ENCODE measurements at regions not wholly inside any gene's neighbourhood (a gene's known extent, or its start where the extent isn't known, plus 50 kb on each side); places are given as distances from the start of the nearest gene placed in this dataset.

DNA sequence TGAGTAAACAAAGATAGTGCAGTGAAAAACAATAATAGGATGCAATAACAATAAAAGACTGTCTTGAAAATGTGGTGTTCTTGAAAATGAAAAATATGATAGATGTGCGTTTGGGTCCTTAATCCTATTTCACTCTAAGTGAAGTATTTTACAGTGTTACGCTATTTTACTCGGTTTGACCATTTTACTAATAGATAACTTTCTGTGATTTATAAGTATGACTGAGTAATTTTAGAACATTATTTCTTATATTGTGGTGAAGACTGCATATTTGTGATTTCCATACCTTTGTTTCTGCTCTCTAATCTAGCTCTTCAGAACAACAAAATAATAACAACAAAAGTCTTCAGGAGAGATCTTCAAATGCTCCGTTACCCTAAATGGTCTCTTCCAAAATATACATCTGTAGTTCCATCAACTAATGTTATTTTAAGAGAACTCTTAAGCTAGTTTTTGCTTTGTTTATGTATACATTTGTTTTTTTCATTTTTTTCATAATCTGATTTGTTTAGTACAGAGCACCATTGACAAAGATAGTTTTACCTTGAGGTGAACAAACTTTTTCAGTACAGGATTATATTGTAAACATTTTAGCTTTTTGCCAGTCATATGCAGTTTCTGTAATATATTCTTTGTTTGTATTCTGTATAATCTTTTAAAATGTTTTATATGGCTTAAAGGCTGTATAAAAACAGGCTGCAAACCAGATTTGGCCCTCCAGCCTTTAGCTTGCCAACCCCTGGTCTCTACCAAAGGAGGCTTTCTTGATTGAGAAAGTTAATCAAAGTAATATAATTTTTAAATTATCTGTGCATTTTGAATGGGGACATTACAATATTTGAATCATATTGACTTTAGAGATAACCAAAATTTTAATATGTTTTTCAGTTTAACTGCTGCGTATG lies 1572.7 kb upstream of the PRR20A start:
- peaks cover 12 to 16% of the 10 kb centered on the region in 2 donors for H3K9me3 Mint-ChIP-seq
- Histone ChIP-seq H3K27ac (ENCODE audit: low read length) (no peak overlapping the region), H3K27me3 (ENCODE audit: control insufficient read depth, insufficient read depth, low read length) (no peaks in the 10 kb centered on the region), H3K4me3 (ENCODE audit: low read length) (no peak overlapping the region), H3K4me1 (ENCODE audit: control insufficient read depth, insufficient read depth, low read length) (no peaks in the 10 kb centered on the region), H3K9me3 (ENCODE audit: control insufficient read depth, insufficient read depth, low read length) (peaks cover 6% of the 10 kb centered on the region), H3K36me3 (ENCODE audit: control insufficient read depth, insufficient read depth, low read length) (no peaks in the 10 kb centered on the region)
- no peaks in the 10 kb centered on the region for H3K4me1 Mint-ChIP-seq
- H3K27me3 Mint-ChIP-seq (ENCODE audit: low read depth in 2 of 2) = no peaks in the 10 kb centered on the region
- ATAC-seq (no peak), DNase-seq (no peak)
- H3K36me3 Mint-ChIP-seq = no peaks in the 10 kb centered on the region
- no peak overlapping the region for H3K27ac Mint-ChIP-seq
- WGBS (ENCODE audit: insufficient coverage) = no CpG with 5 or more reads among the region's 5 CpGs
- intact Hi-C loops (cut with micrococcal nuclease) = no loop called here
- no peak overlapping the region for H3K4me3 Mint-ChIP-seq
- TF ChIP-seq, protein P1, sequence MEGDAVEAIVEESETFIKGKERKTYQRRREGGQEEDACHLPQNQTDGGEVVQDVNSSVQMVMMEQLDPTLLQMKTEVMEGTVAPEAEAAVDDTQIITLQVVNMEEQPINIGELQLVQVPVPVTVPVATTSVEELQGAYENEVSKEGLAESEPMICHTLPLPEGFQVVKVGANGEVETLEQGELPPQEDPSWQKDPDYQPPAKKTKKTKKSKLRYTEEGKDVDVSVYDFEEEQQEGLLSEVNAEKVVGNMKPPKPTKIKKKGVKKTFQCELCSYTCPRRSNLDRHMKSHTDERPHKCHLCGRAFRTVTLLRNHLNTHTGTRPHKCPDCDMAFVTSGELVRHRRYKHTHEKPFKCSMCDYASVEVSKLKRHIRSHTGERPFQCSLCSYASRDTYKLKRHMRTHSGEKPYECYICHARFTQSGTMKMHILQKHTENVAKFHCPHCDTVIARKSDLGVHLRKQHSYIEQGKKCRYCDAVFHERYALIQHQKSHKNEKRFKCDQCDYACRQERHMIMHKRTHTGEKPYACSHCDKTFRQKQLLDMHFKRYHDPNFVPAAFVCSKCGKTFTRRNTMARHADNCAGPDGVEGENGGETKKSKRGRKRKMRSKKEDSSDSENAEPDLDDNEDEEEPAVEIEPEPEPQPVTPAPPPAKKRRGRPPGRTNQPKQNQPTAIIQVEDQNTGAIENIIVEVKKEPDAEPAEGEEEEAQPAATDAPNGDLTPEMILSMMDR (IDR thresholded peaks at IDR 0.05) = no peak

DNA sequence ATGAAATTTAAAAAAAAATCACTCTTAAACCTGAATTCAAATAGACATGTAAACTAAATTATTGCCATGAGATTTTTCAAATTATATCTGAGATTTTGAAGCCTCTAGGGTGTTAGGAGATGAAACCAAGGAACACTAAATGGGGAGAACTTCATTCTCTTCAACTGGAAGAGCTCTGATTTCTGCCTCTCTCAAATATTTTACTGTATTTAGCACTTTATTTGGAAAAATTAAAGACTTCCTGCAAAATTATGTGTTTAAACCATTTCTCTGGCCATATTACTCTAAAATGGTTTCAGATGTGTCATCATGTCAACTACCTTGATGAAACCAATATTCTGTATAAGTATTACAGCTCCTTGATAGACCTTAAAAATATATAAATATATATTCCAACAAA lies 1571.6 kb upstream of the PRR20A start:
- TF ChIP-seq, protein P1 (IDR thresholded peaks at IDR 0.05) = no peak
- no peaks in the 10 kb centered on the region for H3K4me1 Mint-ChIP-seq
- peaks cover 12 to 16% of the 10 kb centered on the region in 2 donors for H3K9me3 Mint-ChIP-seq
- H3K36me3 Mint-ChIP-seq = no peaks in the 10 kb centered on the region
- no peak for ATAC-seq
- no peak overlapping the region for H3K27ac Mint-ChIP-seq
- no peak overlapping the region for H3K27ac ChIP-seq (ENCODE audit: low read length)
- no peaks in the 10 kb centered on the region for H3K27me3 Mint-ChIP-seq (ENCODE audit: low read depth in 2 of 2)
- no peaks in the 10 kb centered on the region for H3K36me3 ChIP-seq (ENCODE audit: control insufficient read depth, insufficient read depth, low read length)
- no peak overlapping the region for H3K4me3 ChIP-seq (ENCODE audit: low read length)
- DNase-seq = no peak
- no peaks in the 10 kb centered on the region for H3K4me1 ChIP-seq (ENCODE audit: control insufficient read depth, insufficient read depth, low read length)
- intact Hi-C loops (cut with micrococcal nuclease) = no loop called here
- no peaks in the 10 kb centered on the region for H3K27me3 ChIP-seq (ENCODE audit: control insufficient read depth, insufficient read depth, low read length)
- peaks cover 3% of the 10 kb centered on the region for H3K9me3 ChIP-seq (ENCODE audit: control insufficient read depth, insufficient read depth, low read length)
- no peak overlapping the region for H3K4me3 Mint-ChIP-seq

DNA sequence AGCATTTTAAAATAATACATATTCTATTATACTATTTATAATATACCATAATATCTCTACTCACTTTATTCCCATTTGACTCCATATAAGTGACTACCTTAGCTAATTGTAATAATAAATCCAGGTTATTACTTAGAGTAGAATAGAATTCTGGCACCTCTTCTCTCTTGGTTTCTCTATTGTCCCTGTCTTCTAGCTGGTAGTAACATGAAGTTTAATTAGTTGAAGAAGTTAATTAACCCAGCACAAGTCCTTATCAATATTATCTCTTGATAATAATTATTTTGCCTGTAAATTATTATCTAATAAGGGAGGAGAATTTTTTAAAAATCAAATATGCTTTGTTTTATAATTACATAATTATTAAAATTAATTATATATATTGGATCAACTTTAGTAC lies 1571.2 kb upstream of the PRR20A start:
- Histone ChIP-seq H3K9me3 (ENCODE audit: control insufficient read depth, insufficient read depth, low read length) (no peaks in the 10 kb centered on the region), H3K4me1 (ENCODE audit: control insufficient read depth, insufficient read depth, low read length) (no peaks in the 10 kb centered on the region), H3K27ac (ENCODE audit: low read length) (no peak overlapping the region), H3K27me3 (ENCODE audit: control insufficient read depth, insufficient read depth, low read length) (no peaks in the 10 kb centered on the region), H3K4me3 (ENCODE audit: low read length) (no peak overlapping the region), H3K36me3 (ENCODE audit: control insufficient read depth, insufficient read depth, low read length) (no peaks in the 10 kb centered on the region)
- intact Hi-C loops (cut with micrococcal nuclease) = no loop called here
- H3K9me3 Mint-ChIP-seq = peaks cover 12 to 18% of the 10 kb centered on the region in 2 donors
- H3K4me3 Mint-ChIP-seq = no peak overlapping the region
- no peaks in the 10 kb centered on the region for H3K27me3 Mint-ChIP-seq (ENCODE audit: low read depth in 2 of 2)
- no peak overlapping the region for H3K27ac Mint-ChIP-seq
- no peaks in the 10 kb centered on the region for H3K4me1 Mint-ChIP-seq
- no peaks in the 10 kb centered on the region for H3K36me3 Mint-ChIP-seq
- DNase-seq (no peak), ATAC-seq (no peak)
- TF ChIP-seq, protein P1 (IDR thresholded peaks at IDR 0.05) = no peak

DNA sequence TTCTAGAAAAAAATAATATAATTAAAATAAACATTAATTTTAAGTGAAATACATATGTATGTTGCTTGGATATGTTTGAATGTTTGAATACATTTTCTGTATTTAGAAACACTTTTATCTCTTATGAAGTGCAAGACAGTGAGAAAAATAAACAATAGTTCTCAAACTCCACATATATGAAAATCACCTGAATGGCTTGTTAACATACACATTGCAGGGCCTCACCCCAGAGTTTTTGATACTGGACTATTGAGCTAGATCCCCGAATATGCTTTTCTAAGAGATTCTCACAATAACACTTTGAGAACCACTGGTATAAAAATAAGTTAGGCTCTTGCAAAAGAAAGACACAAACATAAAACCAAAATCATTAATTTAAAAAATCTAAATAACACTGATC lies 1570.3 kb upstream of the PRR20A start:
- no peak overlapping the region for H3K27ac ChIP-seq (ENCODE audit: low read length)
- no CpG with 5 or more reads among the region's 1 CpG for WGBS (ENCODE audit: insufficient coverage)

More for the DNA sequence above, 1570.3 kb upstream of the PRR20A start:
- Mint-ChIP-seq H3K27ac (no peak overlapping the region), H3K4me3 (no peak overlapping the region), H3K27me3 (ENCODE audit: low read depth in 2 of 2) (no peaks in the 10 kb centered on the region), H3K36me3 (no peaks in the 10 kb centered on the region), H3K4me1 (no peaks in the 10 kb centered on the region), H3K9me3 (peaks cover 12 to 18% of the 10 kb centered on the region in 2 donors)
- Histone ChIP-seq H3K4me3 (ENCODE audit: low read length) (no peak overlapping the region), H3K9me3 (ENCODE audit: control insufficient read depth, insufficient read depth, low read length) (no peaks in the 10 kb centered on the region), H3K4me1 (ENCODE audit: control insufficient read depth, insufficient read depth, low read length) (no peaks in the 10 kb centered on the region), H3K36me3 (ENCODE audit: control insufficient read depth, insufficient read depth, low read length) (no peaks in the 10 kb centered on the region), H3K27me3 (ENCODE audit: control insufficient read depth, insufficient read depth, low read length) (no peaks in the 10 kb centered on the region)
- TF ChIP-seq, protein P1 (IDR thresholded peaks at IDR 0.05) = no peak
- DNase-seq (no peak), ATAC-seq (no peak)
- intact Hi-C loops (cut with micrococcal nuclease) = no loop called here
